GM21526 (cell line): ENCODE measurements at regions not wholly inside any gene's neighbourhood (a gene's known extent, or its start where the extent isn't known, plus 50 kb on each side); places are given as distances from the start of the nearest gene placed in this dataset.
"Not testable (repeated sequence)": the region's sequence is repeated elsewhere in the genome, so short reads cannot be mapped to it uniquely, and the experiment has no call there.

Source experiments
- ATAC-seq: cut with Tn5 transposase; IDR thresholded peaks from one replicate; pipeline ENCODE4 v1.9.1; 2021; ENCODE audit warnings: moderate library complexity; ENCODE audit not compliant: unreplicated experiment, low FRiP score

DNA sequence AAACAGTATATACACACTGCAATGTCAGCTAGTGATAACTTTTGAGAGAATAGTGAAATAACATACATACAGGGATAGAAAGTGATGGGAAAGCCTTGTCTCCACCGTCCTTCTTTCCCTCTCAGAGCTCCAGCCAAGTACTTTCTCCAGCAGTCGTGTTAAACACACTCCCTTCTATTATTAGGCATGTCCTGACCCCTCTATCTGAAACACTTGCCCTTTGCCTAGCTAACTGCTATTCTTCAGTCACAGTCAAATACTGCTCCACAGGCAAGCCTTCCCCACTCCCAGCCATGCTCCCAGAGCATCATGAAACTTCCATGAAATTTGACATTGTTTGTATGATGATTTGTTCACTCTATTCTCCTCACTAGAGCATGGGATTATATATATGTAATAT, 291.1 kb downstream of the TRIML1 start:
- no peak for ATAC-seq

DNA sequence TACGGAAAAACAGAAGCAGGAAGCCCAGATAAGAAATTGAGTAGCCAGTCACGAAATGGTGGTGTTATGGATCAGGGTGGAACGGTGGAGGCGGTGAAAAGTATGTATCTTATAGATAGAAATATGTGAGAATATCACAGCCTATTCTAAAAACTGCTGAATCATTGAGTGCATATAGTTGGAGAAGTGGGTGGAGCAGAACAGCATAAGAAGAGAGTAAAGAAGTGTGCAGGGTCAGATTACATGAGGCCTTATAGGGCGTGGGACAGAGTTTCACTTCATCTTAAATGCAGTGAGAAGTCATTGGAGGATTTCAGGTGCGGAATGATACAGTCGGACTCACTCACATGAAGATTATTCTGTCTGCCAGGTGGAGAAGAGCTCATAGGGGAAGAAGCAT, 293.1 kb downstream of the TRIML1 start:
- ATAC-seq = no peak

DNA sequence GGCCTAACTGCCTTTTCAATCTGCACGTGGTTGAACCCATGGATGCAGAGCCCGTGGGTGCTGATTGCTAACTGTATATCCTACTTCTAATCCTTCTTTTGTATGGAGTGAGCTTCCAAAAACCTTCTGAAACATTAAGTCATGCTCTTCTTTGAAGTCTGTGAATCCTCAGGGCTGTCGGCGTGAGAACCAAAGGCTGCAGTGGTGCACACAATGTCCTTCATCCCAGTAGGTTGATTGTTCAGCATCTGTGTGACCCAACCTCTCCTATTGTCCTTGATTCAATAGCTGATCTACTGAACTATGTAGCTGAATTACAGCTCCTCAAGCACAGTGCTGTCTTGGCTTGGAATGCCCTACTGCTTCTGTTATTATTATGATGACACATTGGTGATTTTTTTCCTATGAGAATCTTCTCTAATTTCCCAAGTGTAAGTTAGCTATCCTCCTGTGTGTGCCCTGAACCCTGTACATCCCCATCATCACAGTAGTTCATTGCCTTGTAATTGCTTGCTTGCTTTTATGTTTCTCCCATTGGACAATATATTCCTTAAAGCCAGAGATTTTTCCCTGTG, 294.6 kb downstream of the TRIML1 start:
- ATAC-seq = no peak

DNA sequence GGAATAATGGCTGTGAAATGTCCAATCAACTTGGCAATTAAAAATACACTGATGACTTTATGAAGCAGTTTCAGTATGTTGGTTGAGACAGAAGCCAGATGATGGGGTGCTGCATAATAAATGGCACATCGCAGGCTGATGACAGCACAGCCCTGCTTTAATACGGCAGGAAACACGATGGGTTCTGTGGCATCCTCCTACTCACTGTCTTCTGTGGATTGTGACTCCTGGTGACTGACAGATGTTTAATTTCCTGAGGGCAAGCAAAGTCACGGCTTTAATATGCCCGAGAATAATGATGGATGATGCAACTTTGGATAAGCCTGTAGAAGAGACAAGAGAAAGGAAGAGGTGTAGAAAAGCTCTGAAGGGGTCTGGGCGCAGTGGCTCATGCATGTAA, 295.4 kb downstream of the TRIML1 start:
- ATAC-seq = no peak

DNA sequence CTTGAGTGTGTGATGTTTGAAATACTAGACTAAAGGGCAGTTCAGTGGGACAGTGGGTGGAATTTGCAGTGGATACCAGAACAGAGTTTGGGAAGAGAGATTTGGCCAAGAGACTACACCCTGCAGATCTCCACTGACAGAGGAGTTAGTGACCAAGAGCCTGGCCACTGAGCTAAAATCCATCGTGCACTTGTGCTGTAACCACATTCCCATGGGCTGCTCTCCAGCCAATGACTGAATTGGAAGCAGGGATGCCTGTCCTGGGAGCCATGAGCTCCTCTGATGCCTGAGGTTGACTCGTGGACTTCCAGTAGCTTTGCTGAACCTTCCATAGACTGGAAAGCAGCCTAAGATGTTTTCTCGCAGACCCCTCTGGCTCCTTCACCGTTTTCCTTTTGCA, 296.1 kb downstream of the TRIML1 start:
- ATAC-seq = no peak

DNA sequence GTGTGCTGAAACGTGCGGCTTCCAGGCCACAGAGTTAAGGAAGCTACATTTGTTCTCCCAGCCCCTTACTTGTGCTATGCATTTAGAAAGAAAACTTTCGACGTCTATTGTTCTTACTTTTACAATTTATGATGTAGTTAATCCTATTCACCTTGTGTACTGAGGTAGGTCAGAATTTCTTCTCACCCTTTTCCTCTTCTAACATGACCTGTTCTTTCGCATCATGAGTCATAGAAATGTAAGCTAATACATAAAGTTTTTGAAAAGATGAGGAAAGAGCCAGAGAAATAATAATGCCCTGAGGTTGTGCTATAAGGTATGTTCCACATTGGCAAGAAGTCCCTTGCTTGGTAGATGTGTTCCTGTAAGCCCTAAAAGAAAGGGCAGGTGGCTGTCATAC, 298.3 kb downstream of the TRIML1 start:
- ATAC-seq = no peak

DNA sequence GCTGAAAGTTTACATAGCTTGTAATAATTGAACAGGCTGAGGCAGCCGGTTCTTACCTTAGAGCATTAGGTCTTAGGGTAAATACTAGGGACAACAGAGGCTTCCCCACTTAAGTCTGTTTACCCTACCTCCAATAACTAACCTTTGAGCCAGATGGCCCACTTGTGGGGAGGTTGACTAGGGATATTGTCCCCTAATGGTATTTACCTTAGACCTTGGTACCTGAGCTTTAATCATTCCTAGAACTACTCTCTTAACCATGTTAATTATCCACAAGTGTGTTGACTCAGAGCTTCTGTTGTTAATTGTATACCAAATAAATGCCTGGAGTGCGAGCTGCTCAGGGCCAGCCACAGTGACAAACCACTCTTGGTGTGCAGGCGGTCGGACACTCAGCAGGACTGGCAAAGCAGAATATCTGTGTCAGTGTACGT, 299.2 kb downstream of the TRIML1 start:
- ATAC-seq = not testable (repeated sequence)

DNA sequence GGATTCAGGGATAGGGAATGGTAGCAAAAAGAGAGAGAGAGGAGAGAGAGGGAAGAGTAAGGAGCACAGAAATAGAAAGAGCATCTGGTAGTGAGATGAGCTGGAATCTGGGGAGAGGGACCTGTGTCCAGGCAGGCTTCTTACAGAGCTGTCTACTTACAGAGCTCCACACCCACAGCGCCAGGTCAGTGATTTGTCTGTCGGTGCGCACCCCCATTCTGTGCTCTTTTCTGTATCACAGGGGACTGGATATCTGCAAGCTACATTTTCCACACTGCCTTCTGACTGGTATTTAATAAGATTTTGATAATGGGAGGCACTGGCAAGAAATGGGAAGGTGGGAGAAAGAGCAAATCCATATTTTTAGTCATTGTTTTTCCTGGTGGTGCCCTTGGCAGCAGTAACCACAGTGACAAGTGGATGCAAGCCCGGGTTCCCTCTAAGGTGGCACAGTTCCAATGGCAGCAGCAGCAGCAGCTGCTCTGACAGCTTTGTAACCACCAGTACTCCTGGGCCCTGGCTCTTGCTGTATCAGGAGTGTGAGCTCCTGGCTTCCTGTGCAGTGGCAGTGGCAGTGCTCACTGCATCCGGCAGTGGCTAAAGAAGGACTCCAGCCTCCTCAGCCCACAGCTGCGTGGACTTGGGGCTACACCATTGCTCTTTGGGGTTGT, 300.5 kb downstream of the TRIML1 start:
- no peak for ATAC-seq

DNA sequence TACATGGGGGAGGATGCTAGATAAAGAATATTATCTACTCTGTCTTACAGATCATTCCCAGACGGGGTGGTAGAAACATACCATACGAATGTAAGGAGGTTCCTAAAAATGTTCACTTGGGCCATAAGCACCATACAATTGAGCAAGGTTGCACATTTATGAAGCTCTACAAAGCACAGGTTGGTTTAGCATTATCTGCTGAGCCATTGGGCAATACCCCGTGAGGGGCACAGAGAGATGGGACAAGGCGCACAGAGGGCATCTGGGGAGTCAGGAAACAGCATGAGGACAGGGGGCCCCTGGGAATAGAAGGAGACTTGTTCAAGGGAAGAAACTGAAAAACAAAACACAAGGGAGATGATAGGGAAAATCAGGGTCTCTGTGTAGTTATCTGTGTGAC, 305.3 kb downstream of the TRIML1 start:
- ATAC-seq = no peak

DNA sequence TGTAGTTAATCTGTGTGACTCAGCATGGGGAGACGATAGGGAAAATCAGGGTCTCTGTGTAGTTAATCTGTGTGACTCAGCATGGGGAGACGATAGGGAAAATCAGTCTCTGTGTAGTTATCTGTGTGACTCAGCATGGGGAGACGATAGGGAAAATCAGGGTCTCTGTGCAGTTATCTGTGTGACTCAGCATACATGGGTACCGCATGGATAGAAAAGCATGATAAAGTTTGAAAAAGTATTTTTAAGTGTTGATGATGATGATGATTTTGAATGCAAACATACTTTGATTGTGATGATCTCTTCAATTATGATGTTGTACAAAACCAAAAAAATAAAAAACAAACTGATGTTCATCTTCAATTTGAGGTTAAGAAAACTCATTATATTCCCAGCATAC, 309.8 kb downstream of the TRIML1 start:
- not testable (repeated sequence) for ATAC-seq

DNA sequence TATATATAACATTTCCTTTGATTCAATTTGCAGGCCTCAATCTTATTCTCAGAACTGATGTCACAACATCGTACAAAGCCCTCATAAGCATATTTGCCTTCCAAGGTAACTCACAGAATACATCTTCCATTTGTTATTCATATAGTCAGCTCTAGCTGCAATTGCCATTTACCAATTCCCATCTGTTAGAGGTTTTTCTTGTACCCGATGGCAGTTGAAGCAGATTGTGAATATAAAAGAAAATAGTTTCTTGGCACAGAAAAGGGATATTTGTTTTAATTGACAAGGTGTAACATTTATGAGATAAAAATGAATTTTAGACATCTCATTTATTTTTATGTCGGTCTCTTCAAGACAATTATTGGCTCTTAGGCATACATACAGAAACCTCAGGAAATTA, 311.3 kb downstream of the TRIML1 start:
- ATAC-seq = no peak

DNA sequence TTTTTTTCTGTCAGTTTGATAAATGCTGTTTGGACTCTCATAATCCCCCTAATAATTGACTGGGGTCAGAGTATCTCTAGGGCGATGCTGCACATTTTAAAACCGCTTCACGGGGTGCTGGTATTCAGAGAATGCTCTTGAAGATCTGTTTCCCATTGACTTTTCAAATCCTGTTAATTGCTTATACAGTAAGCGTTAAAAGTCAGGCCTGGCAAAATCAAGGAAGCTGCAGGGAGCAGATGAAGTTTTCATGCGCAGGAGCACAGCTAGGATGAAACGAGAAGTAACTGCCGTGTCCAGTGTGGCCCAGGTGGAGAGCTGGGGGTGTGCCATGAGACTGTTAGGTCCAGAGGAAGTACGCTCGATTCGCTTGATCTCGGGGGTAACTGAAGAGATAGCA, 312.9 kb downstream of the TRIML1 start:
- no peak for ATAC-seq

DNA sequence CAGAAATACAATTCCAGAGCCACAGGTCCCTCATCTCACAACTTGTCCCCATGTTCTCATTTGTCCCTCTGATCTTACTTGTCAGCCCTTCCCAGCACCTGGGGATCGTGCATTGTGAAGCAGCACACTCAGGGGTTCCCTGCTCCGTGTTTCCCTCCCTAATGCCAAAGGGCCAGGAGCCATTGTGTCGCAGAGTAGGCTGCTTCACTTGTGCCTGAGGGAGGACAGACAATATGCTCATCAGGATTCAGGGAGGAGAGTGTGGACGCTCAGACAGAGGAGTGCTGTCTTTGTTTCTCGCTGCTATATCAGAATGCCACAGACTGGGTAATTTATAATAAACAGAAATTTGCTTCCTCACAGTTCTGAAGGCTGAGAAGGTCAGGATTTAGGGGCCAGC, 315.3 kb downstream of the TRIML1 start:
- no peak for ATAC-seq

DNA sequence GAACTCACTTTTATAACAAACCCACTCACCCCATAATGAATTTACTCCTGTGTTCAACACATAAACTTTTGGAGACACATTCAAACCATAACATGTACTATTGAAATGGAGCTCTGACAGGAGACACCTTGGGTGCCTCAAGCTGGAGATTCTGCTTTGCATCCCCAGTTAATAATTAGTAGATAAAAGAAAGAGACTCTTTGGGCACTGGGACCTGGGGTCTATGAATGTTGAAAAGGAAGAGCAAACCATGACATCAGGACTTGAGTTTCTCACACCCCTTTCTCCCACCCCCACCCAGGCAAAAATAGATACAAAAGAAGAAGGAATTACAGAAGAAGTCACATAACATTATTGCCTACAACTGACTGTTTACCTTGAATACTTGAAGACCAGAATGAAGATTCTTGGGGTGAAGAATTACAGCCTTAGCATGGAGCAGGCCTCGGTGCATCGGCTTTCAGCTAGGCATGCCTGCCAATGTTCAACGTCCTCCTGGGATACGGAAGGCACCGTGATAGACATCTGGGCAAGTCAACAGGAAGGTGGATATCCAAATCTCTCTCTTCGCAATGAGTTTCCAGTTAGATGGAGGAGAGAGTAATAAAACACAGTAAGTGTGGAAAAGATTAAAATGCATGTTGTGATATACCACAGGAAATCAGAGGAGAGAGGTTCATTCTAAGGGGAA, 316.0 kb downstream of the TRIML1 start:
- no peak for ATAC-seq

DNA sequence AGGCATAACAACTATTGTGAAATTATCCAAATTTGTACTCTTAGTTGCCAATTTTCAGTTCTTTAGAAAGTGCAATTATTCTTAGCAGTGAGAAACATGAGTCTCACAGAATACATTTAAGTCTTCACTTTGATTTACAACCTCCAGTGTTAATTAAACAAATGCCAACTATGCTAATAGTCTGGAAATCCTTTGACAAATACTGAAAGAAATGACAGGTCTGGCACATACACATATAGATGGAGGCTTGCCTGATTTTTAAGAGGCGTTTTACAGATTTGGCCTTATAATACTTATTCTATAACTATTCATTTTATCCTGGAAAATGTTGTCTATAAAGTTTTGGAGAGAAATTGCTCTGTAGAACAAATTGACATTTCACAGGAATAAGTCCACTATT, 320.1 kb downstream of the TRIML1 start:
- no peak for ATAC-seq

DNA sequence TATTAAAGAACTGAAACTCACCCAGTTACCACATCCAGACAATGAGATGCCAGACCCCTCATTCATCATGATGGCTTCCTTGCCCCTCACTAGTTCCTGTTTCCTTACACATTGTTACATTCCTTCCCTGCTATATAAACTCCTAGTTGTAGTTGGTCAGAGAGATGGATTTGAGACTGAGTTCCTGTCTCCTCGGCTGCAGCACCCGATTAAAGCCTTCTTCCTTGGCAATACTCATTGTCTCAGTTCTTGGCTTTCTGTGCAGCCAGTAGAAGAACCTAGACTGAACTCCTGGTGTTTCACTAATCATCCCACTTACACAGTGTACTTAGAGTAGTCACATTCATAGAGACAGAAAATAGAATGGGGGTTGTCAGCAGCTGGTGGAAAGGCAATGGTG, 324.7 kb downstream of the TRIML1 start:
- no peak for ATAC-seq

DNA sequence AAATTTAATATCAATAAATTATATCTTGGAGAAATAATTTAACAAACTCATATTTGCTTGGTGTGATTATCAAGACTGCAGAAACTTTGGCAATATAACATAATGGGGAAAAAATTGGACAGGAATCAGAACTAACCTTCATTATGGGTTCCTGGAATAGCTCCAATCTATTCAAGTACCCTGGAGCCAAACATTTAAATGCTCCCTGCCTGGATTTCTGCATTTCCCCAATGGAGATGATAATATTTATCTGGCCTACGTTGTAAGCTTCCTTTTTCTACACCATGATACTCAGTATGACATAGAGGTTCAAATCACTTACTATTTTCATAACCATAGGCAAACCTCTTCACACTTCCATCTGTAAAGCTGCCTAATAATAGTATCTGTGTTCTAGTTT, 326.8 kb downstream of the TRIML1 start:
- ATAC-seq = no peak

DNA sequence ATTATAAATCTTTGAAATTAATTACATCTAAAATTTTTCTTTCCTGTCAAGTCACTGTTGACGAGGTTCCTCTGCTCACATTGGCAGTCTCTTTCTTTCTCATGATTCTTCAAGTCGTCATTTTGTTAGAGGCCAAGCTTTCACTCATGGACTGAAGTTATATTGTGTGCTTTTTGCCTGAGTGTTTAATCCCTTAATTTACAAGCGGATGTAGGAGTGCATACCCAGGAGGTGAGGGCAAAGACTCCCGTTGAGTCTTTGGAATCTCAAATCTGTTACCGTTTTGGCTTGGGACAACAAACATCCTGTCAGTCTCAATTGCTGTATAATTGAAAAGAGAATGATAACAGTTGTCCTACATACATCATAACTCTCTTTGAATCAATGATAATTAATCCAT, 345.0 kb downstream of the TRIML1 start:
- ATAC-seq = no peak

DNA sequence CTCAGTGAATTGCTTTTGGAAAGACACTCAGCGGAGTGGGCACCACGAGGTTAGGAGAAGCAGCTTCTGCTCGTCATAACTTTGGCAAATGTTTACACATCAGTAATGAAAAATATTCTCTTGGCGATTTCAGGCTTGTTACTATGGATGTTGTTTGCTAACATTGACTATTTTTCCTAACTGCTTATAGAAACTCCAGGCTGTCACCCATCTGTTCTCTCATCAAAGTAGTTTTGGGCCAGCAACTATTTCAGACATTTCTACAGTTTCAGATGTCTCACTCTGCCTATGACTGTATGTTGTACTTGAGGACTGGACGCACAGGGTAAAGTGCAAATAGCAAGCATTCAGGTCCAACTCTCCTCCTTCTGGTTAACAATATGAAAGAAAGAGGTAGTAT, 346.7 kb downstream of the TRIML1 start:
- ATAC-seq = no peak

DNA sequence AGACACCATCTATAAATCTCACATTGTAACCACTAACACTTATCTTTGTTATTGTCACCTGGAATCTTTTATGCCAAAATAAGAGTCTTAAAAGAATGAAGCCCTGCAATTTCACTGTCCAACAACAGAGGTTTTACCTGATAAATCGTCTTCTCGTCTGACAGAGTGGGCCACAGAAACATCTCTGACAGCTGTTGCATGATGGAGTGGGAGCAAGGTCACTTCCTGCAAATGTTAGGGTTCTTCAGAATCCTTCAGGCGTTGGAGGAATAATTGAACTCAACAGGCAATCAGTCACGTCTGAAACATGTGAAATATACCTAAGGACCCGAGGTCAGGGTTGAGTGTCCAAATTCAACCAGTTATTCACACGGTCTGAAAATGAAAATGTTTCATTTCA, 353.6 kb downstream of the TRIML1 start:
- no peak for ATAC-seq

DNA sequence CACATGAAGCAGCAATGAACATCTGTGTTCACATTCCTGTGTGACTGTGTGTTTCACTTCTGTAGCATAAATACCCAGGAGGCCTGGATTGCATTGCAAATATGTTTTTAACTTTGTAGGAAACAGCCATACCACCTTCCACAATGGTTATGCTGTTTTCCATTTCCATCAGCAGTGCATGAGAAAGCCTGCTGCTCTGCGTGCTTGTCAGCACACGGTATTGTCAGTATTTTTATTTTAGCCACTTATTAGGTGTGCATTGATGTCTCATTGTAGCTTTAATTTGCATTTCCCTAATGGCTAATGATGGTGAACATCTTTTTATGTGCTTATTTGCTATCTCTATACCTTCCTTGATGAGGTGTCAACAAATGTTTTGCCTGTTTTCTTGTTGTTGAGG, 355.9 kb downstream of the TRIML1 start:
- no peak for ATAC-seq

DNA sequence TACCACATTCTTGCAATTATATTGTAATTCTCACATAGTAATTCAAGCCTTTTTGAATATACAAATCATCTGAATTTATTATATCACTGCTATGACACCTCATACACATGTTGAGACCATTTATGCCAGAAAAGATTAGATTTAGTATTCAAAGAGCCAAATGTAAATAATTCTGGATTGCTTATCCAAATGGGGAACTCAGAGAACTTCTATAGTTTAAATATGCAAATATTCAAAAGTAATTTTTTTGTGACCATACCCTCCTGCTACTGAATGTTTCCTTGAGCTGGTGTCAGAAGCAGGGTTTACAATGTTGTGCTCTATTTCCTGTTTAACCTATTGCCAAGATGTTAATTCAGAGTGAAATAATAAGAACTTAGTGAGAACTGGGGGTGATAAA, 372.2 kb downstream of the TRIML1 start:
- no peak for ATAC-seq
